ENCODE measurements at regions not wholly inside any gene's neighbourhood (a gene's known extent, or its start where the extent isn't known, plus 50 kb on each side); places are given as distances from the start of the nearest gene placed in this dataset.

GRCh38 chr13:106786006-106786563 lies 218.1 kb upstream of the ARGLU1 start:
- TF ChIP-seq, protein P1, sequence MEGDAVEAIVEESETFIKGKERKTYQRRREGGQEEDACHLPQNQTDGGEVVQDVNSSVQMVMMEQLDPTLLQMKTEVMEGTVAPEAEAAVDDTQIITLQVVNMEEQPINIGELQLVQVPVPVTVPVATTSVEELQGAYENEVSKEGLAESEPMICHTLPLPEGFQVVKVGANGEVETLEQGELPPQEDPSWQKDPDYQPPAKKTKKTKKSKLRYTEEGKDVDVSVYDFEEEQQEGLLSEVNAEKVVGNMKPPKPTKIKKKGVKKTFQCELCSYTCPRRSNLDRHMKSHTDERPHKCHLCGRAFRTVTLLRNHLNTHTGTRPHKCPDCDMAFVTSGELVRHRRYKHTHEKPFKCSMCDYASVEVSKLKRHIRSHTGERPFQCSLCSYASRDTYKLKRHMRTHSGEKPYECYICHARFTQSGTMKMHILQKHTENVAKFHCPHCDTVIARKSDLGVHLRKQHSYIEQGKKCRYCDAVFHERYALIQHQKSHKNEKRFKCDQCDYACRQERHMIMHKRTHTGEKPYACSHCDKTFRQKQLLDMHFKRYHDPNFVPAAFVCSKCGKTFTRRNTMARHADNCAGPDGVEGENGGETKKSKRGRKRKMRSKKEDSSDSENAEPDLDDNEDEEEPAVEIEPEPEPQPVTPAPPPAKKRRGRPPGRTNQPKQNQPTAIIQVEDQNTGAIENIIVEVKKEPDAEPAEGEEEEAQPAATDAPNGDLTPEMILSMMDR (IDR thresholded peaks at IDR 0.05): no peak
- TF ChIP-seq PBX3 (IDR thresholded peaks at IDR 0.05): no peak
- TF ChIP-seq CHD2 (IDR thresholded peaks at IDR 0.05; ENCODE audit: low read length, partially characterized antibody): no peak
